Pancreas (tissue), 10 donors: ENCODE measurements at regions not wholly inside any gene's neighbourhood (a gene's known extent, or its start where the extent isn't known, plus 50 kb on each side); places are given as distances from the start of the nearest gene placed in this dataset.

Experiments used
- ATAC-seq, 4 donors: fragments of 200-7000 bp; cut with Tn5 transposase; one replicate each; pipeline versions ENCODE4 v1.8.0 to v1.9.1; 2020; ENCODE audit warnings: mild to moderate bottlenecking in 4 of 4, moderate library complexity in 4 of 4
- DNase-seq, 6 donors: peaks; one replicate each; pipeline ENCODE4 v3.0.0-alpha.2; 2020
- FAIRE-seq: peaks from 2 replicates; lab custom pipeline; 2012; peaks lifted over from hg19 to GRCh38; lab: Jason Lieb, UNC
- H3K27ac ChIP-seq, 4 donors: fragments of 200-600 bp; sonication (generic); 1 replicate in 3 of 4; 2 replicates in 1 of 4; pipeline versions ENCODE4 v1.5.0 to v1.8.0; 2020
- H3K27me3 ChIP-seq, 4 donors: fragments of 200-600 bp; one replicate each; pipeline ENCODE4 v1.8.0; 2021
- H3K36me3 ChIP-seq, 3 donors: fragments of 200-600 bp; sonication (generic) in 1 of 3; one replicate each; pipeline versions ENCODE4 v1.5.0 to v1.8.0; 2020 to 2021
- H3K4me1 ChIP-seq, 3 donors: fragments of 200-600 bp; one replicate each; pipeline ENCODE4 v1.8.0; 2021
- H3K4me3 ChIP-seq, 4 donors: fragments of 200-600 bp; sonication (generic) in 2 of 4; one replicate each; pipeline versions ENCODE4 v1.5.0 to v1.8.0; 2020 to 2021
- H3K9me3 ChIP-seq, 4 donors: fragments of 200-600 bp; one replicate each; pipeline ENCODE4 v1.8.0; 2021
- CTCF ChIP-seq, 4 donors: fragments of 200-600 bp; sonication (generic) in 3 of 4; IDR thresholded peaks; one replicate each; pipeline versions ENCODE4 v1.5.0 to v1.8.0; 2021; ENCODE audit warnings: antibody characterized with exemption in 4 of 4
- WGBS, 2 donors: extraction: QIAGEN DNeasy Blood & Tissue Kit; methylation state at CpG; one replicate each; pipeline ENCODE4 v1.1.7; 2013; 5-methylcytosine and 5-hydroxymethylcytosine counted together
- intact Hi-C, 3 donors: fragments of 100-400 bp; cut with DNase I; formaldehyde crosslinking; loops; one replicate each; pipeline versions ENCODE4 v1.11.1 to v1.14.2; 2022
- donor health status: healthy with polysubstance abuse.
- donor health status: DM: no; HTN: no; CAD: no; lungs with moderate emphysema.
- donor health status: DM: no; HTN: no; CAD: no.
- donor health status: control.
- donor health status: control.
- donor health status: Bipolar disorder and iron deficiency.
- donor health status: DM: yes; HTN: yes; CAD: no.
- donor health status: DM: no; HTN: no; CAD: no.
- donor health status: DM: no; HTN: no; CAD: no.
- donor health status: DM: yes; HTN: yes; CAD: no.

- no peak overlapping the region for H3K4me3 ChIP-seq
- no peaks in the 10 kb centered on the region for H3K36me3 ChIP-seq
- intact Hi-C loops = no loop called here
- TF ChIP-seq CTCF (IDR thresholded peaks at IDR 0.05) = no peak
- H3K4me1 ChIP-seq = no peaks in the 10 kb centered on the region
- H3K27me3 ChIP-seq = no peaks in the 10 kb centered on the region
- no peak for ATAC-seq
- DNase-seq = no peak
- FAIRE-seq = no peak
- H3K27ac ChIP-seq = no peak overlapping the region
- H3K9me3 ChIP-seq = no peaks in the 10 kb centered on the region
Measured at GRCh38 chr4:179291657-179292056, 1849.4 kb upstream of the AGA start.

- Histone ChIP-seq H3K4me1 (no peaks in the 10 kb centered on the region), H3K9me3 (no peaks in the 10 kb centered on the region), H3K4me3 (no peak overlapping the region), H3K36me3 (no peaks in the 10 kb centered on the region), H3K27me3 (peaks cover 0 to 3% (median 0%) of the 10 kb centered on the region in 4 donors), H3K27ac (no peak overlapping the region)
- intact Hi-C loops = no loop called here
- FAIRE-seq (no peak), ATAC-seq (no peak), DNase-seq (no peak)
- WGBS, 2 donors = 16 to 30% methylated on average over 1 of the region's 1 CpG
- TF ChIP-seq CTCF (IDR thresholded peaks at IDR 0.05) = no peak
Measured at GRCh38 chr4:179292468-179292867, 1850.2 kb upstream of the AGA start.

GRCh38 chr4:179307297-179308136 is 1865.3 kb upstream of the AGA start:
- Histone ChIP-seq H3K9me3 (no peaks in the 10 kb centered on the region), H3K27ac (no peak overlapping the region), H3K4me3 (no peak overlapping the region), H3K36me3 (no peaks in the 10 kb centered on the region), H3K27me3 (no peaks in the 10 kb centered on the region), H3K4me1 (no peaks in the 10 kb centered on the region)
- FAIRE-seq (no peak), ATAC-seq (peak; percentile 48 to 71 (median 64)), DNase-seq (peak in 3 of 6 donors; percentile 3 to 52 (median 29))
- 40 to 41% methylated on average over 4 of the region's 4 CpGs for WGBS, 2 donors
- intact Hi-C loops = no loop called here
- TF ChIP-seq CTCF (IDR thresholded peaks at IDR 0.05) = peak; percentile 41 to 62 (median 57)

- Histone ChIP-seq H3K27me3 (no peaks in the 10 kb centered on the region), H3K4me1 (no peaks in the 10 kb centered on the region), H3K4me3 (no peak overlapping the region), H3K36me3 (no peaks in the 10 kb centered on the region), H3K27ac (no peak overlapping the region), H3K9me3 (no peaks in the 10 kb centered on the region)
- intact Hi-C loops = no loop called here
- no peak for FAIRE-seq
- no peak for DNase-seq
- ATAC-seq = no peak
- WGBS, 2 donors = 100% methylated on average over 1 of the region's 1 CpG
- no peak for TF ChIP-seq CTCF (IDR thresholded peaks at IDR 0.05)
Measured at GRCh38 chr4:179313823-179314222, 1871.6 kb upstream of the AGA start.

GRCh38 chr4:179325181-179325580 is 1882.9 kb upstream of the AGA start:
- intact Hi-C loops = no loop called here
- FAIRE-seq (no peak), DNase-seq (no peak), ATAC-seq (no peak)
- TF ChIP-seq CTCF (IDR thresholded peaks at IDR 0.05) = no peak
- 64 to 67% methylated on average over 2 of the region's 2 CpGs for WGBS, 2 donors
- no peaks in the 10 kb centered on the region for H3K36me3 ChIP-seq
- H3K4me3 ChIP-seq = no peak overlapping the region
- no peaks in the 10 kb centered on the region for H3K27me3 ChIP-seq
- no peak overlapping the region for H3K27ac ChIP-seq
- no peaks in the 10 kb centered on the region for H3K4me1 ChIP-seq
- H3K9me3 ChIP-seq = no peaks in the 10 kb centered on the region
